Caco-2 (cell line): ENCODE measurements at regions not wholly inside any gene's neighbourhood (a gene's known extent, or its start where the extent isn't known, plus 50 kb on each side); places are given as distances from the start of the nearest gene placed in this dataset.

Experiments used
- BruUV-seq: library from RNA; stranded (reverse); fragments of 400-500 nt; replicated peaks from 2 replicates; lab custom pipeline; 2021; lab: Mats Ljungman, UMichigan
- CTCF ChIA-PET: fragments of 300-600 bp; sonication (Branson Sonifier 250); formaldehyde crosslinking; loops from one replicate; lab custom pipeline; 2022; ENCODE audit warnings: antibody characterized with exemption; lab: Charles Lee
- POLR2A ChIA-PET: fragments of 300-600 bp; sonication (Branson Sonifier 250); formaldehyde crosslinking; loops from one replicate; lab custom pipeline; 2022; ENCODE audit warnings: antibody characterized with exemption; lab: Charles Lee
- DNase-seq, 2 experiments: peaks; one replicate each; pipeline versions ENCODE4 v3.0.0 to v3.0.0-alpha.2; 2020 to 2022
- H3K27me3 ChIP-seq: replicated peaks from 2 replicates; pipeline ENCODE4 v1.6.0; 2011; ENCODE audit warnings: low read length; ENCODE audit not compliant: control insufficient read depth, insufficient read depth
- H3K36me3 ChIP-seq: 2 replicates; pipeline ENCODE4 v1.5.1; 2011; ENCODE audit warnings: low read length; ENCODE audit not compliant: control insufficient read depth, insufficient read depth
- H3K4me1 ChIP-seq: fragments of 250-450 bp; sonication (Bioruptor Pico); 2 replicates; pipeline ENCODE4 v1.5.1; 2020; ENCODE audit warnings: mild to moderate bottlenecking
- H3K4me3 ChIP-seq: 2 replicates; pipeline ENCODE4 v1.5.1; 2011; ENCODE audit warnings: low read depth, mild to moderate bottlenecking, control low read depth, low read length
- H3K9me3 ChIP-seq: fragments of 250-450 bp; sonication (Bioruptor Pico); 2 replicates; pipeline ENCODE4 v1.5.1; 2020; ENCODE audit warnings: mild to moderate bottlenecking, moderate library complexity
- H3K27ac Mint-ChIP-seq: one replicate; pipeline ENCODE4 v1.8.0; 2022; ENCODE audit warnings: mixed read lengths; ENCODE audit not compliant: unreplicated experiment
- H3K27me3 Mint-ChIP-seq: one replicate; pipeline ENCODE4 v1.8.0; 2022; ENCODE audit warnings: mixed read lengths; ENCODE audit not compliant: insufficient read depth, unreplicated experiment
- H3K36me3 Mint-ChIP-seq: one replicate; pipeline ENCODE4 v1.8.0; 2022; ENCODE audit warnings: mild to moderate bottlenecking, mixed read lengths; ENCODE audit not compliant: insufficient read depth, unreplicated experiment
- H3K4me1 Mint-ChIP-seq: one replicate; pipeline ENCODE4 v1.8.0; 2022; ENCODE audit warnings: low read depth, mixed read lengths; ENCODE audit not compliant: unreplicated experiment
- H3K4me3 Mint-ChIP-seq: one replicate; pipeline ENCODE4 v1.8.0; 2022; ENCODE audit warnings: mild to moderate bottlenecking, moderate library complexity, mixed read lengths; ENCODE audit not compliant: unreplicated experiment
- H3K9me3 Mint-ChIP-seq: one replicate; pipeline ENCODE4 v1.8.0; 2022; ENCODE audit warnings: mixed read lengths; ENCODE audit not compliant: unreplicated experiment
- intact Hi-C: fragments of 100-400 bp; cut with micrococcal nuclease; formaldehyde crosslinking; loops from one replicate; pipeline ENCODE4 v1.10.0; 2022; ENCODE audit not compliant: unreplicated experiment
- TF ChIP-seq, protein P1 (sequence below), 2 experiments: fragments of 200-600 bp in 1 of 2; IDR thresholded peaks; 1 replicate in 1 of 2; 2 replicates in 1 of 2; pipeline versions ENCODE4 v1.5.1 to v1.8.0; 2011 to 2022; ENCODE audit warnings: antibody characterized with exemption in 1 of 2, control low read depth in 1 of 2, inconsistent platforms in 1 of 2, low read depth in 1 of 2, low read length in 1 of 2, mild to moderate bottlenecking in 1 of 2, moderate library complexity in 1 of 2; ENCODE audit not compliant: insufficient read depth in 1 of 2, severe bottlenecking in 1 of 2, unreplicated experiment in 1 of 2

DNA sequence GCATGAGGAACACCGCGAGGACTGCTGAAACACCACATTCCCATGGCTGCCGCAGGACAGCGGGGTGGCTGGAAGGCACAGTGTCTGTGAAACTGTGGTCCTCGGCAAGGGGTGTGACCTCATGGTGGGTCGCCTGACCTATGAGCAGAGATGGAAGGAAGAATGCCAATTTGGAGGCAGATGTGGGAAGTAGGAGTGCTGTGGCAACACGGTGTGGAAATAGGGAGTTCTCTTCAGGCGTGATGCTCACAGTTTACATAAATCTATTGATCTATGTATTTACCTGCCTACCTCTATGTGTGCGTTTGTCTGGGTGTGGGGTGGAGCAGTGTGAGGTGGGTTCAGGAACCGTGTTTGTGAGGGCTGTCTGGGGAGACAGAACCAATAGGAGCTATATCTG is 62.3 kb upstream of the LSM6 start:
- no peaks in the 10 kb centered on the region for H3K4me1 Mint-ChIP-seq

GRCh38 chr4:146112389-146112788 is 63.1 kb upstream of the LSM6 start:
- no peak overlapping the region for H3K27ac Mint-ChIP-seq
- H3K27me3 Mint-ChIP-seq: peaks cover 6% of the 10 kb centered on the region
- Histone ChIP-seq H3K27me3 (no peaks in the 10 kb centered on the region), H3K4me1 (no peaks in the 10 kb centered on the region), H3K36me3 (no peaks in the 10 kb centered on the region), H3K4me3 (no peak overlapping the region), H3K9me3 (no peaks in the 10 kb centered on the region)
- ChIA-PET POLR2A (interaction anchor here (0.6 kb wide), 1 partner anchor 32 kb away, joined by 3 read pairs; no protein-coding TSS in a partner anchor), CTCF (no interaction called here)
- H3K4me1 Mint-ChIP-seq: no peaks in the 10 kb centered on the region
- no peak for DNase-seq
- BruUV-seq: no TSS peak
- intact Hi-C loops: no loop called here
- no peaks in the 10 kb centered on the region for H3K9me3 Mint-ChIP-seq
- TF ChIP-seq, protein P1, sequence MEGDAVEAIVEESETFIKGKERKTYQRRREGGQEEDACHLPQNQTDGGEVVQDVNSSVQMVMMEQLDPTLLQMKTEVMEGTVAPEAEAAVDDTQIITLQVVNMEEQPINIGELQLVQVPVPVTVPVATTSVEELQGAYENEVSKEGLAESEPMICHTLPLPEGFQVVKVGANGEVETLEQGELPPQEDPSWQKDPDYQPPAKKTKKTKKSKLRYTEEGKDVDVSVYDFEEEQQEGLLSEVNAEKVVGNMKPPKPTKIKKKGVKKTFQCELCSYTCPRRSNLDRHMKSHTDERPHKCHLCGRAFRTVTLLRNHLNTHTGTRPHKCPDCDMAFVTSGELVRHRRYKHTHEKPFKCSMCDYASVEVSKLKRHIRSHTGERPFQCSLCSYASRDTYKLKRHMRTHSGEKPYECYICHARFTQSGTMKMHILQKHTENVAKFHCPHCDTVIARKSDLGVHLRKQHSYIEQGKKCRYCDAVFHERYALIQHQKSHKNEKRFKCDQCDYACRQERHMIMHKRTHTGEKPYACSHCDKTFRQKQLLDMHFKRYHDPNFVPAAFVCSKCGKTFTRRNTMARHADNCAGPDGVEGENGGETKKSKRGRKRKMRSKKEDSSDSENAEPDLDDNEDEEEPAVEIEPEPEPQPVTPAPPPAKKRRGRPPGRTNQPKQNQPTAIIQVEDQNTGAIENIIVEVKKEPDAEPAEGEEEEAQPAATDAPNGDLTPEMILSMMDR (IDR thresholded peaks at IDR 0.05; ENCODE audit: insufficient read depth in 1 of 2, low read depth in 1 of 2, low read length in 1 of 2, severe bottlenecking in 1 of 2, unreplicated experiment in 1 of 2): no peak
- H3K36me3 Mint-ChIP-seq: no peaks in the 10 kb centered on the region
- H3K4me3 Mint-ChIP-seq: no peak overlapping the region

More for the DNA sequence above, 62.3 kb upstream of the LSM6 start:
- Mint-ChIP-seq H3K27ac (no peak overlapping the region), H3K4me3 (no peak overlapping the region), H3K27me3 (peaks cover 6% of the 10 kb centered on the region), H3K36me3 (no peaks in the 10 kb centered on the region), H3K9me3 (no peaks in the 10 kb centered on the region)
- TF ChIP-seq, protein P1 (IDR thresholded peaks at IDR 0.05; ENCODE audit: insufficient read depth in 1 of 2, low read depth in 1 of 2, low read length in 1 of 2, severe bottlenecking in 1 of 2, unreplicated experiment in 1 of 2): no peak
- ChIA-PET CTCF (interaction anchor here (1.6 kb wide), 1 partner anchor 18 kb away, joined by 3 read pairs; no protein-coding TSS in a partner anchor), POLR2A (no interaction called here)
- no peak overlapping the region for H3K4me3 ChIP-seq
- DNase-seq: no peak
- no peaks in the 10 kb centered on the region for H3K27me3 ChIP-seq
- intact Hi-C loops: no loop called here
- no TSS peak for BruUV-seq
- no peaks in the 10 kb centered on the region for H3K9me3 ChIP-seq
- no peaks in the 10 kb centered on the region for H3K36me3 ChIP-seq
- H3K4me1 ChIP-seq: no peaks in the 10 kb centered on the region

DNA sequence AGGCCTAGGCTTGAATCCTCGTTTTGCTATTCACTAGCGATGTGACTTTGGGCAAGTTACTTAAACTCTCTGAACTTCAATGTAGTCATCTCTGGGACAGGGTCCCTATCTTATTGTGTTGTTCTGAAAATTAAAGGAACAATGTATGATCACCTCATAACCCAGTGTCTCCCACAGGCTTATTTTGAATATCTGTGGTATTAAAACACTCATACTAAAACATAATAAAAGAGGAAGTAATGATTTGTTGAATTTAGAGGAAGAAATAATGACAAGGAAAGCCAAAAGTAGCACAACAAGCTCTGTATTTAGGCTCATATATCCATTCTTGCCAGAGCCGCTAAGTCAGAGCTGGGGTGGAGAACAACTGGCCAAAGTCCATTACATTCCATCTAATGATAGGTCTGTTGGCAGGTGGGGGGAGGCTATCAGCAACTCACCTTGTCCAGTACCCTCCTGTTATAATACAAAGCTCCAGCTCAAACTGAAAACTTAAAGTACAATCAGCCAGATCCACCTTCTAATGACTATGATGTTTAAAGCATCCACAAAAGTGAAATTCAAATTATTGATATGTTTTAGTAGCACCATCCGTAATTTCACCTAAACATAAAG is 64.5 kb upstream of the LSM6 start:
- Mint-ChIP-seq H3K27ac (no peak overlapping the region), H3K4me3 (no peak overlapping the region), H3K4me1 (no peaks in the 10 kb centered on the region), H3K27me3 (peaks cover 4% of the 10 kb centered on the region), H3K36me3 (no peaks in the 10 kb centered on the region), H3K9me3 (no peaks in the 10 kb centered on the region)
- BruUV-seq: no TSS peak
- H3K4me1 ChIP-seq: no peaks in the 10 kb centered on the region
- H3K4me3 ChIP-seq: no peak overlapping the region
- ChIA-PET POLR2A (no interaction called here), CTCF (interaction anchor here (1.2 kb wide), 1 partner anchor 16 kb away, joined by 3 read pairs; no protein-coding TSS in a partner anchor)
- TF ChIP-seq, protein P1 (IDR thresholded peaks at IDR 0.05; ENCODE audit: insufficient read depth in 1 of 2, low read depth in 1 of 2, low read length in 1 of 2, severe bottlenecking in 1 of 2, unreplicated experiment in 1 of 2): no peak
- no peaks in the 10 kb centered on the region for H3K36me3 ChIP-seq
- H3K27me3 ChIP-seq: no peaks in the 10 kb centered on the region
- peak in 1 of 2 experiments; percentile 4 for DNase-seq
- intact Hi-C loops: no loop called here
- H3K9me3 ChIP-seq: no peaks in the 10 kb centered on the region
